Gastrocnemius medialis (tissue), 4 donors: ENCODE measurements at regions not wholly inside any gene's neighbourhood (a gene's known extent, or its start where the extent isn't known, plus 50 kb on each side); places are given as distances from the start of the nearest gene placed in this dataset.

ENCODE experiments used
- POLR2A ChIP-seq, 2 donors: fragments of 450-650 bp; IDR thresholded peaks; one replicate each; pipeline ENCODE4 v1.6.1; 2017; ENCODE audit warnings: antibody characterized with exemption in 2 of 2, mild to moderate bottlenecking in 2 of 2, moderate library complexity in 2 of 2
- TF ChIP-seq, protein P1 (sequence below), 5 experiments: fragments of 450-650 bp in 3 of 5; fragments of 200-600 bp in 2 of 5; sonication (generic) in 2 of 5; IDR thresholded peaks in 4 of 5; conservative IDR thresholded peaks in 1 of 5; 1 replicate in 4 of 5; 2 replicates in 1 of 5; pipeline ENCODE4 v1.5.1; 2016 to 2019; ENCODE audit warnings: antibody characterized with exemption in 5 of 5, mild to moderate bottlenecking in 3 of 5, moderate library complexity in 3 of 5

DNA sequence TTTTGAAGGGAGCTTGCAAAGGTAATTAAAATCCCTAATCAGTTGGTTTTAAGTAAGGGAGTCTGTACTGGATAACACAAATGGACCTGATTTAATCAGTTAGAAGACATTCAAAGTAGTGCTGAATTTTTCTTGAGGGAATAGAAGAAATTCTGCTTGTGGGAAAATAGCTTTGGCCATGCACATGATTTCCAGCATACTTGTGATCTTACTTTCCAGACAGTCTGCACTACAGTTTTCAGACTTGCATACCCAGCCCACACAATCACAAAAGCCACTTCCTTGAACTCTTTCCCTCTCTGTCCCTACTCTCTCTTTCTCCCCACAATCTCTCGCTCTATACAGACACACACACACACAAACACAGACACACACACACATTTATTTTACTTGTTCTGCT, 852.1 kb downstream of the PLA2G4A start:
- TF ChIP-seq, protein P1, sequence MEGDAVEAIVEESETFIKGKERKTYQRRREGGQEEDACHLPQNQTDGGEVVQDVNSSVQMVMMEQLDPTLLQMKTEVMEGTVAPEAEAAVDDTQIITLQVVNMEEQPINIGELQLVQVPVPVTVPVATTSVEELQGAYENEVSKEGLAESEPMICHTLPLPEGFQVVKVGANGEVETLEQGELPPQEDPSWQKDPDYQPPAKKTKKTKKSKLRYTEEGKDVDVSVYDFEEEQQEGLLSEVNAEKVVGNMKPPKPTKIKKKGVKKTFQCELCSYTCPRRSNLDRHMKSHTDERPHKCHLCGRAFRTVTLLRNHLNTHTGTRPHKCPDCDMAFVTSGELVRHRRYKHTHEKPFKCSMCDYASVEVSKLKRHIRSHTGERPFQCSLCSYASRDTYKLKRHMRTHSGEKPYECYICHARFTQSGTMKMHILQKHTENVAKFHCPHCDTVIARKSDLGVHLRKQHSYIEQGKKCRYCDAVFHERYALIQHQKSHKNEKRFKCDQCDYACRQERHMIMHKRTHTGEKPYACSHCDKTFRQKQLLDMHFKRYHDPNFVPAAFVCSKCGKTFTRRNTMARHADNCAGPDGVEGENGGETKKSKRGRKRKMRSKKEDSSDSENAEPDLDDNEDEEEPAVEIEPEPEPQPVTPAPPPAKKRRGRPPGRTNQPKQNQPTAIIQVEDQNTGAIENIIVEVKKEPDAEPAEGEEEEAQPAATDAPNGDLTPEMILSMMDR (IDR thresholded peaks at IDR 0.05 in 4 of 5, conservative IDR thresholded peaks at IDR 0.05 in 1 of 5), result no peak
- TF ChIP-seq POLR2A (IDR thresholded peaks at IDR 0.05), result no peak
